Trophoblast cell (in vitro differentiated cells and primary cell): ENCODE measurements at regions not wholly inside any gene's neighbourhood (a gene's known extent, or its start where the extent isn't known, plus 50 kb on each side); places are given as distances from the start of the nearest gene placed in this dataset.

Experiments
- DNase-seq, 2 donors: peaks; one replicate each; pipeline ENCODE4 v3.0.0-alpha.2; 2016
- H2AFZ ChIP-seq: 2 replicates; pipeline ENCODE4 v1.6.1; 2013; ENCODE audit warnings: low read length, moderate library complexity, mild to moderate bottlenecking; ENCODE audit not compliant: insufficient read depth, poor library complexity
- H2AK5ac ChIP-seq: 2 replicates; pipeline ENCODE4 v1.6.1; 2013; ENCODE audit warnings: mild to moderate bottlenecking, low read length
- H2BK120ac ChIP-seq: 2 replicates; pipeline ENCODE4 v1.6.1; 2013; ENCODE audit warnings: low read length, mild to moderate bottlenecking, moderate library complexity; ENCODE audit not compliant: insufficient read depth, poor library complexity
- H2BK12ac ChIP-seq: 2 replicates; pipeline ENCODE4 v1.6.1; 2013; ENCODE audit warnings: mild to moderate bottlenecking, low read length, moderate library complexity
- H2BK5ac ChIP-seq: 2 replicates; pipeline ENCODE4 v1.6.1; 2013; ENCODE audit warnings: low read length, low read depth, moderate library complexity, mild to moderate bottlenecking; ENCODE audit not compliant: poor library complexity
- H3K14ac ChIP-seq: 2 replicates; pipeline ENCODE4 v1.6.1; 2013; ENCODE audit warnings: mild to moderate bottlenecking, low read length
- H3K18ac ChIP-seq: 2 replicates; pipeline ENCODE4 v1.6.1; 2013; ENCODE audit warnings: mild to moderate bottlenecking, low read length
- H3K23ac ChIP-seq: 2 replicates; pipeline ENCODE4 v1.6.1; 2013; ENCODE audit warnings: low read length
- H3K27ac ChIP-seq: 2 replicates; pipeline ENCODE4 v1.5.1; 2013; ENCODE audit warnings: low read depth, mild to moderate bottlenecking, inconsistent platforms, low read length, moderate library complexity
- H3K27me3 ChIP-seq: 2 replicates; pipeline ENCODE4 v1.6.1; 2013; ENCODE audit warnings: inconsistent platforms, mild to moderate bottlenecking, low read length, moderate library complexity; ENCODE audit not compliant: insufficient read depth
- H3K36me3 ChIP-seq, 2 experiments: 1 replicate in 1 of 2; 2 replicates in 1 of 2; pipeline ENCODE4 v1.6.1; 2013; ENCODE audit warnings: low read length in 2 of 2, mild to moderate bottlenecking in 2 of 2, moderate library complexity in 1 of 2; ENCODE audit not compliant: insufficient read depth in 2 of 2, control insufficient read depth in 1 of 2
- H3K4ac ChIP-seq: 2 replicates; pipeline ENCODE4 v1.6.1; 2013; ENCODE audit warnings: low read depth, mild to moderate bottlenecking, low read length, moderate library complexity
- H3K4me1 ChIP-seq, 2 experiments: 1 replicate in 1 of 2; 2 replicates in 1 of 2; pipeline ENCODE4 v1.6.1; 2013; ENCODE audit warnings: low read length in 2 of 2, mild to moderate bottlenecking in 2 of 2, moderate library complexity in 1 of 2; ENCODE audit not compliant: insufficient read depth in 2 of 2, control insufficient read depth in 1 of 2
- H3K4me2 ChIP-seq: 2 replicates; pipeline ENCODE4 v1.6.1; 2013; ENCODE audit warnings: inconsistent platforms, mild to moderate bottlenecking, low read length, moderate library complexity
- H3K4me3 ChIP-seq: 2 replicates; pipeline ENCODE4 v1.5.1; 2013; ENCODE audit warnings: mild to moderate bottlenecking, low read depth, low read length, inconsistent platforms
- H3K79me1 ChIP-seq: one replicate; pipeline ENCODE4 v1.6.1; 2013; ENCODE audit warnings: low read length
- H3K79me2 ChIP-seq: 2 replicates; pipeline ENCODE4 v1.6.1; 2013; ENCODE audit warnings: low read length, mild to moderate bottlenecking; ENCODE audit not compliant: control insufficient read depth, insufficient read depth, poor library complexity
- H3K9ac ChIP-seq: 2 replicates; pipeline ENCODE4 v1.6.1; 2013; ENCODE audit warnings: mild to moderate bottlenecking, low read length
- H3K9me3 ChIP-seq: 2 replicates; pipeline ENCODE4 v1.6.1; 2013; ENCODE audit warnings: low read depth, mild to moderate bottlenecking, control low read depth, inconsistent platforms, low read length; ENCODE audit not compliant: insufficient read depth
- H4K12ac ChIP-seq: 2 replicates; pipeline ENCODE4 v1.6.1; 2013; ENCODE audit warnings: low read depth, mild to moderate bottlenecking, low read length, moderate library complexity
- H4K8ac ChIP-seq: 2 replicates; pipeline ENCODE4 v1.6.1; 2013; ENCODE audit warnings: low read depth, mild to moderate bottlenecking, low read length, moderate library complexity
- H4K91ac ChIP-seq: one replicate; pipeline ENCODE4 v1.6.1; 2013; ENCODE audit warnings: low read depth, mild to moderate bottlenecking, low read length, moderate library complexity
- whole genome bisulfite sequencing: extraction: QIAGEN DNeasy Blood & Tissue Kit; methylation state at CpG from one replicate; pipeline ENCODE4 v1.1.7; 2013; ENCODE audit warnings: missing lambda C conversion rate; ENCODE audit not compliant: insufficient read length, insufficient coverage; ENCODE audit errors: extremely low coverage; 5-methylcytosine and 5-hydroxymethylcytosine counted together

- no peak overlapping the region for H2AFZ ChIP-seq
- no peaks in the 10 kb centered on the region for H3K9me3 ChIP-seq
- no peaks in the 10 kb centered on the region for H3K36me3 ChIP-seq
- no peak overlapping the region for H3K18ac ChIP-seq
- H3K27me3 ChIP-seq = no peaks in the 10 kb centered on the region
- no peak for DNase-seq
- no peak overlapping the region for H4K12ac ChIP-seq
- H2AK5ac ChIP-seq = no peak overlapping the region
- H2BK12ac ChIP-seq = no peak overlapping the region
- no peak overlapping the region for H2BK120ac ChIP-seq
- no peak overlapping the region for H3K27ac ChIP-seq
- no peak overlapping the region for H2BK5ac ChIP-seq
- H3K79me2 ChIP-seq = no peaks in the 10 kb centered on the region
- H3K4ac ChIP-seq = no peak overlapping the region
- H4K8ac ChIP-seq = no peak overlapping the region
- H4K91ac ChIP-seq = no peak overlapping the region
- no peak overlapping the region for H3K4me3 ChIP-seq
- H3K23ac ChIP-seq = no peak overlapping the region
- H3K79me1 ChIP-seq = no peaks in the 10 kb centered on the region
- H3K9ac ChIP-seq = no peak overlapping the region
- H3K4me1 ChIP-seq = no peaks in the 10 kb centered on the region
- H3K4me2 ChIP-seq = no peak overlapping the region
- H3K14ac ChIP-seq = no peak overlapping the region
Observed at GRCh38 chr14:65881642-65882041, 469.1 kb downstream of the FUT8 start.

- no peaks in the 10 kb centered on the region for H3K79me2 ChIP-seq
- no peak overlapping the region for H4K91ac ChIP-seq
- no peak for DNase-seq
- no peak overlapping the region for H3K27ac ChIP-seq
- H3K9me3 ChIP-seq = peaks cover 5% of the 10 kb centered on the region
- H3K4ac ChIP-seq = no peak overlapping the region
- H4K12ac ChIP-seq = no peak overlapping the region
- no peak overlapping the region for H2BK120ac ChIP-seq
- H3K14ac ChIP-seq = no peak overlapping the region
- no peak overlapping the region for H3K9ac ChIP-seq
- no peak overlapping the region for H4K8ac ChIP-seq
- no peak overlapping the region for H3K18ac ChIP-seq
- no peaks in the 10 kb centered on the region for H3K36me3 ChIP-seq
- no peak overlapping the region for H3K23ac ChIP-seq
- H2BK12ac ChIP-seq = no peak overlapping the region
- H3K4me1 ChIP-seq = no peaks in the 10 kb centered on the region
- H3K27me3 ChIP-seq = no peaks in the 10 kb centered on the region
- no peak overlapping the region for H2BK5ac ChIP-seq
- WGBS = no CpG with 5 or more reads among the region's 3 CpGs
- no peak overlapping the region for H2AK5ac ChIP-seq
- no peak overlapping the region for H3K4me2 ChIP-seq
- H3K4me3 ChIP-seq = no peak overlapping the region
- no peaks in the 10 kb centered on the region for H3K79me1 ChIP-seq
- no peak overlapping the region for H2AFZ ChIP-seq
Observed at GRCh38 chr14:65888677-65889076, 476.1 kb downstream of the FUT8 start.

DNA sequence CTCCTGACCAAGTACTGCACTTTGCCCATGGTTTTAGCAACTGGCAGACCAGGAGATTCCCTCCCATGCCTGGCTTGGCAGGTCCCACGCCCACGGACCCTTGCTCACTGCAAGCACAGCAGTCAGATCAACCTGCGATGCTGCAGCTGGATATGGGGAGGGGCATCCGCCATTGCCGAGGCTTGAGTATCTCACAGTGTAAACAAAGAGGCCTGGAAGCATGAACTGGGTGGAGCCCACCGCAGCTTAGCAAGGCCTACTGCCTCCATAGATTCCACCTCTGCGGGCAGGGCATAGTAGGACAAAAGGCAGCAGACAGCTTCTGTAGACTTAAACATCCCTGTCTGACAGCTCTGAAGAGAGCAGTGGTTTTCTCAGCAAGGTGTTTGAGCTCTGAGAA is 479.8 kb downstream of the FUT8 start:
- H3K4ac ChIP-seq = no peak overlapping the region
- H3K9ac ChIP-seq = no peak overlapping the region
- H3K23ac ChIP-seq = no peak overlapping the region
- no peak overlapping the region for H4K12ac ChIP-seq
- WGBS = no CpG with 5 or more reads among the region's 7 CpGs
- no peak overlapping the region for H3K18ac ChIP-seq
- no peaks in the 10 kb centered on the region for H3K27me3 ChIP-seq
- no peak overlapping the region for H2BK5ac ChIP-seq
- no peak overlapping the region for H2AFZ ChIP-seq
- H2BK120ac ChIP-seq = no peak overlapping the region
- H3K4me2 ChIP-seq = no peak overlapping the region
- H3K4me3 ChIP-seq = no peak overlapping the region
- no peak overlapping the region for H3K27ac ChIP-seq
- no peak overlapping the region for H2BK12ac ChIP-seq
- no peaks in the 10 kb centered on the region for H3K79me2 ChIP-seq
- H3K9me3 ChIP-seq = peaks cover 5% of the 10 kb centered on the region
- no peaks in the 10 kb centered on the region for H3K4me1 ChIP-seq
- no peak overlapping the region for H4K8ac ChIP-seq
- H3K36me3 ChIP-seq = no peaks in the 10 kb centered on the region
- H4K91ac ChIP-seq = no peak overlapping the region
- H2AK5ac ChIP-seq = no peak overlapping the region
- no peaks in the 10 kb centered on the region for H3K79me1 ChIP-seq
- no peak overlapping the region for H3K14ac ChIP-seq
- DNase-seq = no peak

DNA sequence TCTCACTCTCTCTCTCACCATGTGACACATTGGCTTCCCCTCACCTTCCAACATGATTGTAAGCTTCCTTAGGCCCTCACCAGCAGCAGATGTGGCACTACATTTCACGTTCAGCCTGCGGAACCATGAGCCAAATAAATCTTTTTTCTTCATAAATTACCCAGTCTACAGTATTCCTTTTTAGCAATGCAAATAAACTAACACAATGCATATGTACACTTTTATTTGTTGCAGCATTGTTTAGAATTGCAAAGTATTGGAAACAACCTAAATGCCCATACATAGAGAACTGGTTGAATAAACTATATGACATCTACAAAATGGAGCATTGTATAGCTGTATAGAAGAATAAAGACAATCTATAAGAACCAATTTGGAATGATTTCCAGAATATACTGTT is 487.6 kb downstream of the FUT8 start:
- no peaks in the 10 kb centered on the region for H3K27me3 ChIP-seq
- no peak overlapping the region for H3K4ac ChIP-seq
- H3K27ac ChIP-seq = no peak overlapping the region
- no peak overlapping the region for H3K9ac ChIP-seq
- no peak overlapping the region for H3K23ac ChIP-seq
- H3K4me1 ChIP-seq = no peaks in the 10 kb centered on the region
- H3K14ac ChIP-seq = no peak overlapping the region
- H3K18ac ChIP-seq = no peak overlapping the region
- H3K9me3 ChIP-seq = peaks cover 3% of the 10 kb centered on the region
- H3K4me2 ChIP-seq = no peak overlapping the region
- no peaks in the 10 kb centered on the region for H3K36me3 ChIP-seq
- no peak overlapping the region for H2BK12ac ChIP-seq
- H3K79me2 ChIP-seq = no peaks in the 10 kb centered on the region
- H4K8ac ChIP-seq = no peak overlapping the region
- H2AFZ ChIP-seq = no peak overlapping the region
- no peak overlapping the region for H2AK5ac ChIP-seq
- H2BK5ac ChIP-seq = no peak overlapping the region
- no peak overlapping the region for H2BK120ac ChIP-seq
- DNase-seq = no peak
- WGBS = no CpG with 5 or more reads among the region's 2 CpGs
- no peak overlapping the region for H4K12ac ChIP-seq
- no peak overlapping the region for H4K91ac ChIP-seq
- H3K4me3 ChIP-seq = no peak overlapping the region
- H3K79me1 ChIP-seq = no peaks in the 10 kb centered on the region

- Histone ChIP-seq H3K27ac (no peak overlapping the region), H3K4ac (no peak overlapping the region), H2BK5ac (no peak overlapping the region), H3K14ac (no peak overlapping the region), H3K79me2 (no peaks in the 10 kb centered on the region), H2AFZ (no peak overlapping the region), H2AK5ac (no peak overlapping the region), H3K4me3 (no peak overlapping the region), H3K23ac (no peak overlapping the region), H3K79me1 (no peaks in the 10 kb centered on the region), H4K12ac (no peak overlapping the region), H3K4me1 (no peaks in the 10 kb centered on the region), H3K36me3 (no peaks in the 10 kb centered on the region), H3K9ac (no peak overlapping the region), H3K9me3 (peaks cover 3% of the 10 kb centered on the region), H3K27me3 (no peaks in the 10 kb centered on the region), H2BK120ac (no peak overlapping the region), H4K91ac (no peak overlapping the region), H4K8ac (no peak overlapping the region), H2BK12ac (no peak overlapping the region), H3K18ac (no peak overlapping the region), H3K4me2 (no peak overlapping the region)
- no peak for DNase-seq
- no CpG with 5 or more reads among the region's 1 CpG for WGBS
Observed at GRCh38 chr14:65901595-65901994, 489.1 kb downstream of the FUT8 start.
